Tibial nerve (tissue), 4 donors: ENCODE measurements at regions not wholly inside any gene's neighbourhood (a gene's known extent, or its start where the extent isn't known, plus 50 kb on each side); places are given as distances from the start of the nearest gene placed in this dataset.
A peak's percentile ranks its signal among the peaks of the same experiment; 100 is the strongest.

Experiments
- DNase-seq, 2 donors: peaks; one replicate each; pipeline ENCODE4 v3.0.0-alpha.2; 2019; ENCODE audit warnings: low spot score in 2 of 2
- H3K27ac ChIP-seq, 4 donors: fragments of 200-600 bp; sonication (generic) in 3 of 4; one replicate each; pipeline ENCODE4 v1.5.1; 2017 to 2019; ENCODE audit warnings: mild to moderate bottlenecking in 1 of 4
- H3K27me3 ChIP-seq, 2 donors: fragments of 200-600 bp; sonication (generic) in 1 of 2; one replicate each; pipeline versions ENCODE4 v1.5.1 to v1.6.0; 2017 to 2019
- H3K36me3 ChIP-seq, 3 donors: fragments of 200-600 bp; sonication (generic); one replicate each; pipeline ENCODE4 v1.5.1; 2018 to 2019
- H3K4me1 ChIP-seq, 4 donors: fragments of 200-600 bp; sonication (generic) in 3 of 4; one replicate each; pipeline ENCODE4 v1.5.1; 2017 to 2019
- H3K4me3 ChIP-seq, 4 donors: fragments of 200-600 bp; sonication (generic) in 3 of 4; one replicate each; pipeline ENCODE4 v1.5.1; 2017 to 2019; ENCODE audit warnings: mild to moderate bottlenecking in 1 of 4, moderate library complexity in 1 of 4
- H3K9me3 ChIP-seq, 4 donors: fragments of 200-600 bp; sonication (generic) in 3 of 4; one replicate each; pipeline ENCODE4 v1.5.1; 2017 to 2019
- CTCF ChIP-seq, 5 experiments: fragments of 200-600 bp in 3 of 5; fragments of 450-650 bp in 2 of 5; sonication (generic) in 3 of 5; IDR thresholded peaks; one replicate each; pipeline ENCODE4 v1.5.1; 2016 to 2019; ENCODE audit warnings: antibody characterized with exemption in 5 of 5, mild to moderate bottlenecking in 3 of 5, moderate library complexity in 2 of 5
- EP300 ChIP-seq, 2 donors: sonication (generic); formaldehyde crosslinking; IDR thresholded peaks; one replicate each; pipeline ENCODE4 v1.6.1; 2017; ENCODE audit warnings: antibody characterized with exemption in 2 of 2, mild to moderate bottlenecking in 1 of 2
- POLR2A ChIP-seq, 2 donors: fragments of 450-650 bp; IDR thresholded peaks; one replicate each; pipeline ENCODE4 v1.6.1; 2017; ENCODE audit warnings: antibody characterized with exemption in 2 of 2, mild to moderate bottlenecking in 2 of 2, moderate library complexity in 2 of 2
- WGBS, 2 donors: methylation state at CpG; one replicate each; pipeline ENCODE4 v1.1.5; 2018; 5-methylcytosine and 5-hydroxymethylcytosine counted together

GRCh38 chr4:75376543-75376942 lies 137.7 kb downstream of the RCHY1 start:
- TF ChIP-seq POLR2A (IDR thresholded peaks at IDR 0.05) = no peak
- no peak for TF ChIP-seq EP300 (IDR thresholded peaks at IDR 0.05)
- TF ChIP-seq CTCF (IDR thresholded peaks at IDR 0.05) = no peak
- peaks cover 0 to 13% (median 0%) of the 10 kb centered on the region in 4 donors for H3K9me3 ChIP-seq
- no peak overlapping the region for H3K27ac ChIP-seq
- no peaks in the 10 kb centered on the region for H3K27me3 ChIP-seq
- no peaks in the 10 kb centered on the region for H3K36me3 ChIP-seq
- no peak overlapping the region for H3K4me3 ChIP-seq
- H3K4me1 ChIP-seq = no peaks in the 10 kb centered on the region
- no peak for DNase-seq

- Histone ChIP-seq H3K36me3 (no peaks in the 10 kb centered on the region), H3K27ac (no peak overlapping the region), H3K9me3 (no peaks in the 10 kb centered on the region), H3K4me1 (no peaks in the 10 kb centered on the region), H3K4me3 (no peak overlapping the region), H3K27me3 (no peaks in the 10 kb centered on the region)
- 72 to 80% methylated on average over 2 of the region's 2 CpGs for WGBS, 2 donors
- DNase-seq = no peak
- no peak for TF ChIP-seq POLR2A (IDR thresholded peaks at IDR 0.05)
- TF ChIP-seq EP300 (IDR thresholded peaks at IDR 0.05) = no peak
- no peak for TF ChIP-seq CTCF (IDR thresholded peaks at IDR 0.05)
Measured at GRCh38 chr4:75371915-75372314, 142.3 kb downstream of the RCHY1 start.

- DNase-seq = no peak
- no peak for TF ChIP-seq POLR2A (IDR thresholded peaks at IDR 0.05)
- TF ChIP-seq EP300 (IDR thresholded peaks at IDR 0.05) = no peak
- TF ChIP-seq CTCF (IDR thresholded peaks at IDR 0.05) = no peak
- Histone ChIP-seq H3K27ac (no peak overlapping the region), H3K4me3 (no peak overlapping the region), H3K36me3 (no peaks in the 10 kb centered on the region), H3K27me3 (no peaks in the 10 kb centered on the region), H3K9me3 (no peaks in the 10 kb centered on the region), H3K4me1 (no peaks in the 10 kb centered on the region)
- 82 to 93% methylated on average over 3 of the region's 3 CpGs for WGBS, 2 donors
Measured at GRCh38 chr4:75370576-75370975, 143.6 kb downstream of the RCHY1 start.

GRCh38 chr4:75345423-75345822 lies 168.8 kb downstream of the RCHY1 start:
- H3K9me3 ChIP-seq = no peaks in the 10 kb centered on the region
- H3K27me3 ChIP-seq = no peaks in the 10 kb centered on the region
- DNase-seq = no peak
- WGBS, 2 donors = 73 to 78% methylated on average over 2 of the region's 2 CpGs
- TF ChIP-seq EP300 (IDR thresholded peaks at IDR 0.05) (no peak), POLR2A (IDR thresholded peaks at IDR 0.05) (no peak), CTCF (IDR thresholded peaks at IDR 0.05) (no peak)
- peaks cover 0 to 3% (median 0%) of the 10 kb centered on the region in 4 donors for H3K4me1 ChIP-seq
- H3K4me3 ChIP-seq = no peak overlapping the region
- H3K36me3 ChIP-seq = no peaks in the 10 kb centered on the region
- H3K27ac ChIP-seq = peak overlapping the region in 1 of 4 donors; percentile 3

GRCh38 chr4:75344915-75345314 lies 169.3 kb downstream of the RCHY1 start:
- no peak for DNase-seq
- H3K4me1 ChIP-seq = peaks cover 0 to 3% (median 0%) of the 10 kb centered on the region in 4 donors
- H3K36me3 ChIP-seq = no peaks in the 10 kb centered on the region
- H3K4me3 ChIP-seq = no peak overlapping the region
- H3K9me3 ChIP-seq = no peaks in the 10 kb centered on the region
- no peak for TF ChIP-seq POLR2A (IDR thresholded peaks at IDR 0.05)
- no peak for TF ChIP-seq EP300 (IDR thresholded peaks at IDR 0.05)
- no peak for TF ChIP-seq CTCF (IDR thresholded peaks at IDR 0.05)
- peak overlapping the region in 1 of 4 donors; percentile 3 for H3K27ac ChIP-seq
- 58 to 65% methylated on average over 5 of the region's 5 CpGs for WGBS, 2 donors
- H3K27me3 ChIP-seq = no peaks in the 10 kb centered on the region
